ENCODE measurements at regions not wholly inside any gene's neighbourhood (a gene's known extent, or its start where the extent isn't known, plus 50 kb on each side); places are given as distances from the start of the nearest gene placed in this dataset.

GRCh38 chr6:14196026-14196425, 78.5 kb downstream of the CD83 start:
- intact Hi-C loops (cut with micrococcal nuclease; ENCODE audit: unreplicated experiment), result no loop called here
- H3K9me3 ChIP-seq (replicated peaks; ENCODE audit: control insufficient read depth, insufficient read depth, low read length), result no peaks in the 10 kb centered on the region

GRCh38 chr6:14197118-14197517, 79.5 kb downstream of the CD83 start:
- Histone ChIP-seq H3K4me1 (ENCODE audit: control insufficient read depth, insufficient read depth, low read length) (no peaks in the 10 kb centered on the region), H3K27ac (ENCODE audit: control insufficient read depth, insufficient read depth) (no peak overlapping the region), H2AFZ (ENCODE audit: control insufficient read depth, low read depth, low read length) (no peak overlapping the region), H3K79me2 (ENCODE audit: control insufficient read depth, insufficient read depth, low read length) (no peaks in the 10 kb centered on the region), H4K20me1 (ENCODE audit: control insufficient read depth, insufficient read depth) (no peaks in the 10 kb centered on the region), H3K4me3 (no peak overlapping the region), H3K9ac (ENCODE audit: control insufficient read depth, insufficient read depth, low read length) (no peak overlapping the region), H3K27me3 (replicated peaks in 1 of 2; ENCODE audit: control insufficient read depth in 2 of 2, insufficient read depth in 2 of 2, low read length in 1 of 2) (no peaks in the 10 kb centered on the region; a peak in 1 of 4 replicates), H3K9me3 (replicated peaks; ENCODE audit: control insufficient read depth, insufficient read depth, low read length) (no peaks in the 10 kb centered on the region), H3K4me2 (ENCODE audit: control insufficient read depth, insufficient read depth) (no peak overlapping the region), H3K36me3 (ENCODE audit: control insufficient read depth in 2 of 2, insufficient read depth in 2 of 2, low read length in 1 of 2) (no peaks in the 10 kb centered on the region)
- no TSS peak for BruUV-seq (replicated peaks)
- DNase-seq (ENCODE audit: low read depth, low spot score) (no peak), ATAC-seq (no peak), FAIRE-seq (no peak)
- CTCF ChIA-PET, result no interaction called here
- in situ Hi-C loops (cut with MboI) (no loop called here), intact Hi-C loops (cut with micrococcal nuclease; ENCODE audit: unreplicated experiment) (no loop called here)
- POLR2A ChIA-PET, result no interaction called here
- WGBS (ENCODE audit: insufficient coverage, insufficient replicate concordance, low lambda C conversion rate, missing lambda C conversion rate), result 42% methylated on average over 3 of the region's 3 CpGs
- SMC1A ChIA-PET (ENCODE audit: uncharacterized antibody, unreplicated experiment), result no interaction called here
- RAD21 ChIA-PET (ENCODE audit: unreplicated experiment), result interaction anchor here (1.1 kb wide), 1 partner anchor 72 kb away, joined by 3 read pairs; no protein-coding TSS in a partner anchor
- TF ChIP-seq EED (IDR thresholded peaks at IDR 0.05; ENCODE audit: low read depth) (no peak), NR2F1 (conservative IDR thresholded peaks at IDR 0.05) (no peak), PRDM15 (CRISPR knock-in tag; IDR thresholded peaks at IDR 0.05) (no peak), RAD51 (IDR thresholded peaks at IDR 0.05) (no peak), NFYA (IDR thresholded peaks at IDR 0.05; ENCODE audit: borderline replicate concordance, low read depth, low read length) (no peak), RELB (IDR thresholded peaks at IDR 0.05; ENCODE audit: low read depth) (no peak), RELA (IDR thresholded peaks at IDR 0.05; ENCODE audit: borderline replicate concordance, partially characterized antibody) (no peak), SMAD1 (IDR thresholded peaks at IDR 0.05; ENCODE audit: low read depth, partially characterized antibody) (no peak), BMI1 (IDR thresholded peaks at IDR 0.05; ENCODE audit: borderline replicate concordance) (no peak), NRF1 (conservative IDR thresholded peaks at IDR 0.05; ENCODE audit: low read depth, low read length) (no peak), YY1 (IDR thresholded peaks at IDR 0.05; ENCODE audit: low read depth, low read length) (no peak), IRF4 (IDR thresholded peaks at IDR 0.05; ENCODE audit: low read depth, low read length) (no peak), ZBED1 (IDR thresholded peaks at IDR 0.05; ENCODE audit: borderline replicate concordance) (no peak)

More at GRCh38 chr6:14196026-14196425, 78.5 kb downstream of the CD83 start:
- Histone ChIP-seq H2AFZ (ENCODE audit: control insufficient read depth, low read depth, low read length) (no peak overlapping the region), H3K4me1 (ENCODE audit: control insufficient read depth, insufficient read depth, low read length) (no peaks in the 10 kb centered on the region), H3K36me3 (ENCODE audit: control insufficient read depth in 2 of 2, insufficient read depth in 2 of 2, low read length in 1 of 2) (no peaks in the 10 kb centered on the region), H3K4me3 (no peak overlapping the region), H4K20me1 (ENCODE audit: control insufficient read depth, insufficient read depth) (no peaks in the 10 kb centered on the region), H3K27me3 (replicated peaks in 1 of 2; ENCODE audit: control insufficient read depth in 2 of 2, insufficient read depth in 2 of 2, low read length in 1 of 2) (no peaks in the 10 kb centered on the region; a peak in 2 of 4 replicates), H3K9ac (ENCODE audit: control insufficient read depth, insufficient read depth, low read length) (no peak overlapping the region), H3K4me2 (ENCODE audit: control insufficient read depth, insufficient read depth) (no peak overlapping the region), H3K27ac (ENCODE audit: control insufficient read depth, insufficient read depth) (no peak overlapping the region), H3K79me2 (ENCODE audit: control insufficient read depth, insufficient read depth, low read length) (no peaks in the 10 kb centered on the region)
- no peak for DNase-seq (ENCODE audit: low read depth, low spot score)
- in situ Hi-C loops (cut with MboI), result no loop called here
- BruUV-seq (replicated peaks), result no TSS peak
- POLR2A ChIA-PET, result no interaction called here
- no peak for FAIRE-seq
- 32% methylated on average over 4 of the region's 4 CpGs for WGBS (ENCODE audit: insufficient coverage, insufficient replicate concordance, low lambda C conversion rate, missing lambda C conversion rate)
- CTCF ChIA-PET, result interaction anchor here (1.0 kb wide), 1 partner anchor 28 kb away, joined by 3 read pairs; no protein-coding TSS in a partner anchor
- ATAC-seq, result no peak
- RAD21 ChIA-PET (ENCODE audit: unreplicated experiment), result interaction anchor here (1.1 kb wide), 1 partner anchor 71 kb away, joined by 3 read pairs; no protein-coding TSS in a partner anchor
- SMC1A ChIA-PET (ENCODE audit: uncharacterized antibody, unreplicated experiment), result no interaction called here
- TF ChIP-seq ZNF274 (IDR thresholded peaks at IDR 0.05; ENCODE audit: insufficient read depth, insufficient read length), result no peak
- no peak for TF ChIP-seq HDAC2 (IDR thresholded peaks at IDR 0.05)
- no peak for TF ChIP-seq SIX5 (IDR thresholded peaks at IDR 0.05; ENCODE audit: low read depth, low read length, severe bottlenecking)
- no peak for TF ChIP-seq BMI1 (IDR thresholded peaks at IDR 0.05; ENCODE audit: borderline replicate concordance)

Measured in GM12878 (cell line).